Astrocyte of the hippocampus (primary cell): ENCODE measurements at regions not wholly inside any gene's neighbourhood (a gene's known extent, or its start where the extent isn't known, plus 50 kb on each side); places are given as distances from the start of the nearest gene placed in this dataset.

Experiments used
- DNase-seq: peaks from one replicate; pipeline ENCODE4 v3.0.0; 2011; ENCODE audit warnings: low read depth, low spot score

- no peak for DNase-seq
Measured at GRCh38 chr9:120212853-120213200, 367.1 kb downstream of the CDK5RAP2 start.

GRCh38 chr9:120212153-120212852 is 367.7 kb downstream of the CDK5RAP2 start:
- DNase-seq, result no peak

GRCh38 chr9:120210274-120210673 is 369.7 kb downstream of the CDK5RAP2 start:
- no peak for DNase-seq

GRCh38 chr9:120202856-120203654 is 376.9 kb downstream of the CDK5RAP2 start:
- DNase-seq, result no peak

GRCh38 chr9:120198027-120198426 is 381.9 kb downstream of the CDK5RAP2 start:
- no peak for DNase-seq

GRCh38 chr9:120197605-120198004 is 382.4 kb downstream of the CDK5RAP2 start:
- no peak for DNase-seq

GRCh38 chr9:120191141-120191540 is 388.8 kb downstream of the CDK5RAP2 start:
- DNase-seq, result no peak

- no peak for DNase-seq
Measured at GRCh38 chr9:120187758-120188157, 392.2 kb downstream of the CDK5RAP2 start.

GRCh38 chr9:120186276-120186675 is 393.7 kb downstream of the CDK5RAP2 start:
- DNase-seq, result no peak

- no peak for DNase-seq
Measured at GRCh38 chr9:120184266-120184665, 395.7 kb downstream of the CDK5RAP2 start.

GRCh38 chr9:120183615-120184014 is 396.4 kb downstream of the CDK5RAP2 start:
- no peak for DNase-seq

GRCh38 chr9:120182011-120182410 is 398.0 kb downstream of the CDK5RAP2 start:
- no peak for DNase-seq

GRCh38 chr9:120177121-120177520 is 402.8 kb downstream of the CDK5RAP2 start:
- no peak for DNase-seq

GRCh38 chr9:120175031-120175430 is 404.9 kb downstream of the CDK5RAP2 start:
- no peak for DNase-seq

- no peak for DNase-seq
Measured at GRCh38 chr9:120161776-120162175, 418.2 kb downstream of the CDK5RAP2 start.

- no peak for DNase-seq
Measured at GRCh38 chr9:120158221-120158620, 421.7 kb downstream of the CDK5RAP2 start.

- no peak for DNase-seq
Measured at GRCh38 chr9:120156376-120156775, 423.6 kb downstream of the CDK5RAP2 start.

GRCh38 chr9:120153258-120153657 is 426.7 kb downstream of the CDK5RAP2 start:
- DNase-seq, result no peak

GRCh38 chr9:120152295-120152694 is 427.7 kb downstream of the CDK5RAP2 start:
- peak; percentile 69 for DNase-seq

GRCh38 chr9:120151806-120152205 is 428.2 kb downstream of the CDK5RAP2 start:
- peak; percentile 16 for DNase-seq

GRCh38 chr9:120151149-120151548 is 428.8 kb downstream of the CDK5RAP2 start:
- DNase-seq, result no peak

- no peak for DNase-seq
Measured at GRCh38 chr9:120138955-120139354, 441.0 kb downstream of the CDK5RAP2 start.

GRCh38 chr9:120137186-120137840 is 442.7 kb downstream of the CDK5RAP2 start:
- DNase-seq, result no peak
